ENCODE measurements at regions not wholly inside any gene's neighbourhood (a gene's known extent, or its start where the extent isn't known, plus 50 kb on each side); places are given as distances from the start of the nearest gene placed in this dataset.

DNA sequence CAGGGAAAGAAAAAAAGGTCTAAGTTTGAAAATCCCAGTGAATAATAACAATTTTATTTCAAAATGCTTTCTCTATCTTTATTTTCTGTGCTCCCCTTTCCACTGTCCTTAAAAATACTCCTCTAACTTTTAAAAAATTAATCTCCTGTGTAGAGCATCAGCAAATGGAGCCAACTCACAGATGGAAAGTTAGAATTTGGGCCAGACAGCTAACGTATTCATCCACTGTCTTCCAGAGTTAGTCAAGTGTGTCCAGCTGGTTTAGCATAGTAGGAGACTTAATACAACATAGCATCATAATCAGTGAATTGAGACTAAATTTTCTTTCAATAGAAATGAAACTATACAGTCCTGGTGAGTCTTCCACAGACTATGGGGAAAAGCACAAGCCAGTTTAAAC lies 419.0 kb upstream of the LRRC7 start:
- no peaks in the 10 kb centered on the region for H3K36me3 ChIP-seq
- WGBS, 2 donors (ENCODE audit: low coverage in 1 of 2): 11 to 17% methylated on average over 1 of the region's 1 CpG
- ATAC-seq: no peak
- peaks cover 0 to 4% (median 0%) of the 10 kb centered on the region in 3 donors for H3K4me1 ChIP-seq
- no peaks in the 10 kb centered on the region for H3K27me3 ChIP-seq
- TF ChIP-seq CTCF (IDR thresholded peaks at IDR 0.05) (no peak), POLR2AphosphoS5 (IDR thresholded peaks at IDR 0.05) (no peak), POLR2A (IDR thresholded peaks at IDR 0.05) (no peak), EP300 (IDR thresholded peaks at IDR 0.05) (no peak)
- no peak overlapping the region for H3K27ac ChIP-seq
- no peak overlapping the region for H3K4me3 ChIP-seq
- no peaks in the 10 kb centered on the region for H3K9me3 ChIP-seq

DNA sequence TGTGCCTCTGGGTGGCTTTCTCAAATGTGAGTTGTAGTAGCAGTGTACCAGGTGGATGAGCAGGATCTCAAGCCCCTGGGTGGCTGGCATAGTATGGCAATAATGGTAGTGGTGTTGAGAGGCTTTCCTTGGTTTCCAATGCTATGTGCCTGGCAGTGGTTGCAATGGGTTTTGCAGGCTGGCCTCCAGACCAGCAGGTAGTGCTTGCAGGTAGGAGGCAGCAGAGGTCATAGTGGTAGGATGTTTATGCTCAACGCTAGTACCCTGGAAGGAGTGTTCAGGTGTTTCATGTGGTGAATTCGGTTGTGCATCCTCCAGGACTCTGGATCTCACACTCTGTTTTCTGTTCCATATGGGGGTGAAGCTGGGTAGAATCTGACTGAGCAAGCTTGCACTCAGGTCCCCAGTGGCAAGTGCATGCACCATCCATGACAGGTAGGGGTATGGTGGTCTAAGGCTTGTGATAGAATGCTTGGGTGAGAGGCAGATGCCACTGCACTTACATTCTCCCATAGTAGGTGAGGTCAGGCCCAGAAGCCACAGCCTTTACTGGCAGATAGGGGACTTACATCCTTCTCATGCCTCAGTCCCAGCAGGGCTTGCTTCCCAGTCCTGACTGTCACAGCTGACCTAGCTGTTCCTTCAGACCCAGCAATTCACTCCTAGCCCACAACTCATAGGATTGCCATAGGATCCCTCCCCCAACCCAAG lies 410.5 kb upstream of the LRRC7 start:
- TF ChIP-seq POLR2AphosphoS5 (IDR thresholded peaks at IDR 0.05) (no peak), CTCF (IDR thresholded peaks at IDR 0.05) (no peak), POLR2A (IDR thresholded peaks at IDR 0.05) (no peak), EP300 (IDR thresholded peaks at IDR 0.05) (no peak)
- no peak for ATAC-seq
- H3K4me3 ChIP-seq: no peak overlapping the region
- H3K9me3 ChIP-seq: no peaks in the 10 kb centered on the region
- WGBS, 2 donors (ENCODE audit: low coverage in 1 of 2): no CpG with 5 or more reads among the region's 2 CpGs
- H3K36me3 ChIP-seq: no peaks in the 10 kb centered on the region
- H3K27me3 ChIP-seq: no peaks in the 10 kb centered on the region
- no peaks in the 10 kb centered on the region for H3K4me1 ChIP-seq
- no peak overlapping the region for H3K27ac ChIP-seq

GRCh38 chr1:69163241-69163640 lies 404.5 kb upstream of the LRRC7 start:
- no peak overlapping the region for H3K4me3 ChIP-seq
- H3K9me3 ChIP-seq: no peaks in the 10 kb centered on the region
- no peaks in the 10 kb centered on the region for H3K27me3 ChIP-seq
- H3K36me3 ChIP-seq: no peaks in the 10 kb centered on the region
- ATAC-seq: no peak
- WGBS, 2 donors (ENCODE audit: low coverage in 1 of 2): 100% methylated on average over 2 of the region's 2 CpGs; no CpG with 5 or more reads in 1 of the 2 donors
- no peaks in the 10 kb centered on the region for H3K4me1 ChIP-seq
- no peak overlapping the region for H3K27ac ChIP-seq
- TF ChIP-seq POLR2AphosphoS5 (IDR thresholded peaks at IDR 0.05) (no peak), POLR2A (IDR thresholded peaks at IDR 0.05) (no peak), EP300 (IDR thresholded peaks at IDR 0.05) (no peak), CTCF (IDR thresholded peaks at IDR 0.05) (no peak)

GRCh38 chr1:69163779-69164178 lies 403.9 kb upstream of the LRRC7 start:
- no peak for TF ChIP-seq CTCF (IDR thresholded peaks at IDR 0.05)
- TF ChIP-seq POLR2AphosphoS5 (IDR thresholded peaks at IDR 0.05): no peak
- TF ChIP-seq POLR2A (IDR thresholded peaks at IDR 0.05): no peak
- no peak for TF ChIP-seq EP300 (IDR thresholded peaks at IDR 0.05)

GRCh38 chr1:69167876-69168275 lies 399.8 kb upstream of the LRRC7 start:
- Histone ChIP-seq H3K4me3 (no peak overlapping the region), H3K27me3 (no peaks in the 10 kb centered on the region), H3K9me3 (peaks cover 0 to 10% (median 0%) of the 10 kb centered on the region in 3 donors), H3K36me3 (no peaks in the 10 kb centered on the region), H3K4me1 (no peaks in the 10 kb centered on the region), H3K27ac (no peak overlapping the region)
- WGBS, 2 donors (ENCODE audit: low coverage in 1 of 2): 73 to 80% methylated on average over 3 of the region's 3 CpGs
- TF ChIP-seq POLR2AphosphoS5 (IDR thresholded peaks at IDR 0.05): no peak
- no peak for TF ChIP-seq CTCF (IDR thresholded peaks at IDR 0.05)
- no peak for TF ChIP-seq EP300 (IDR thresholded peaks at IDR 0.05)
- TF ChIP-seq POLR2A (IDR thresholded peaks at IDR 0.05): no peak
- ATAC-seq: no peak

More at GRCh38 chr1:69163779-69164178, 403.9 kb upstream of the LRRC7 start:
- Histone ChIP-seq H3K9me3 (no peaks in the 10 kb centered on the region), H3K4me1 (no peaks in the 10 kb centered on the region), H3K4me3 (no peak overlapping the region), H3K27me3 (no peaks in the 10 kb centered on the region), H3K36me3 (no peaks in the 10 kb centered on the region), H3K27ac (no peak overlapping the region)
- no peak for ATAC-seq

All from gastroesophageal sphincter (tissue), 4 donors.